ENCODE measurements at regions not wholly inside any gene's neighbourhood (a gene's known extent, or its start where the extent isn't known, plus 50 kb on each side); places are given as distances from the start of the nearest gene placed in this dataset.

- H3K27ac Mint-ChIP-seq, result no peak overlapping the region
- peaks cover 3% of the 10 kb centered on the region for H3K27me3 Mint-ChIP-seq
- H3K4me3 Mint-ChIP-seq, result no peak overlapping the region
- H3K9me3 Mint-ChIP-seq (ENCODE audit: low read depth), result no peaks in the 10 kb centered on the region
- H3K36me3 Mint-ChIP-seq, result no peaks in the 10 kb centered on the region
- peaks cover 3% of the 10 kb centered on the region for H3K4me1 Mint-ChIP-seq (ENCODE audit: low read depth)
Measured at GRCh38 chr11:109814824-109815223, 278.4 kb upstream of the ZC3H12C start.

- Mint-ChIP-seq H3K4me1 (ENCODE audit: low read depth) (peaks cover 3% of the 10 kb centered on the region), H3K4me3 (no peak overlapping the region), H3K27me3 (peaks cover 3% of the 10 kb centered on the region), H3K9me3 (ENCODE audit: low read depth) (no peaks in the 10 kb centered on the region), H3K27ac (no peak overlapping the region), H3K36me3 (no peaks in the 10 kb centered on the region)
Measured at GRCh38 chr11:109815500-109816150, 277.6 kb upstream of the ZC3H12C start.

DNA sequence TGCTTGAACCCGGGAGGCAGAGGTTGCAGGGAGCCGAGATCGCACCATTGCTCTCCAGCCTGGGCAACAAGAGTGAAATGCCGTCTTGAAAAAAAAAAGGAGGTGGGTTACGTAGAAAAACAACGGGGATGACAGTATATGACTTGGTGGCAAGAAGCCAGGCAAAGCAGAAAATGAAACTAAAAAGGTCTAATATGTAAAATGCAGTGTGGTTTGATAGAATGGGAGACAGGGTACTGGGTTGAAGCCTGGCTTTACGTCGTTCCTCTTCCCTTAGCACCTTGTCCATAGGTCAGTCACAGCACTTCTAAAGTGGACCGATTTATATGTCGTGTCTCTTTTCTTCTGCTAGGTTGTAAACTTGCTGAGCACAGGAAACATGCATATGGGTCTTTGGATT is 274.9 kb upstream of the ZC3H12C start:
- peak overlapping the region; percentile 17 for H3K4me3 Mint-ChIP-seq
- no peak overlapping the region for H3K27ac Mint-ChIP-seq
- H3K27me3 Mint-ChIP-seq, result no peaks in the 10 kb centered on the region
- H3K4me1 Mint-ChIP-seq (ENCODE audit: low read depth), result peaks cover 3% of the 10 kb centered on the region
- H3K36me3 Mint-ChIP-seq, result no peaks in the 10 kb centered on the region
- H3K9me3 Mint-ChIP-seq (ENCODE audit: low read depth), result no peaks in the 10 kb centered on the region

- Mint-ChIP-seq H3K27ac (no peak overlapping the region), H3K4me3 (no peak overlapping the region), H3K9me3 (ENCODE audit: low read depth) (no peaks in the 10 kb centered on the region), H3K27me3 (no peaks in the 10 kb centered on the region), H3K4me1 (ENCODE audit: low read depth) (peaks cover 3% of the 10 kb centered on the region), H3K36me3 (no peaks in the 10 kb centered on the region)
Measured at GRCh38 chr11:109819410-109819809, 273.8 kb upstream of the ZC3H12C start.

- Mint-ChIP-seq H3K4me3 (no peak overlapping the region), H3K36me3 (no peaks in the 10 kb centered on the region), H3K9me3 (ENCODE audit: low read depth) (no peaks in the 10 kb centered on the region), H3K4me1 (ENCODE audit: low read depth) (peaks cover 3% of the 10 kb centered on the region), H3K27ac (no peak overlapping the region), H3K27me3 (no peaks in the 10 kb centered on the region)
Measured at GRCh38 chr11:109821511-109821910, 271.7 kb upstream of the ZC3H12C start.

GRCh38 chr11:109822436-109823102 is 270.6 kb upstream of the ZC3H12C start:
- Mint-ChIP-seq H3K27ac (no peak overlapping the region), H3K27me3 (no peaks in the 10 kb centered on the region), H3K4me3 (no peak overlapping the region), H3K36me3 (no peaks in the 10 kb centered on the region), H3K9me3 (ENCODE audit: low read depth) (no peaks in the 10 kb centered on the region), H3K4me1 (ENCODE audit: low read depth) (peaks cover 3% of the 10 kb centered on the region)

- no peak overlapping the region for H3K27ac Mint-ChIP-seq
- H3K9me3 Mint-ChIP-seq (ENCODE audit: low read depth), result peaks cover 4% of the 10 kb centered on the region
- H3K27me3 Mint-ChIP-seq, result no peaks in the 10 kb centered on the region
- H3K36me3 Mint-ChIP-seq, result no peaks in the 10 kb centered on the region
- H3K4me3 Mint-ChIP-seq, result no peak overlapping the region
- no peaks in the 10 kb centered on the region for H3K4me1 Mint-ChIP-seq (ENCODE audit: low read depth)
Measured at GRCh38 chr11:109828387-109828786, 264.8 kb upstream of the ZC3H12C start.

DNA sequence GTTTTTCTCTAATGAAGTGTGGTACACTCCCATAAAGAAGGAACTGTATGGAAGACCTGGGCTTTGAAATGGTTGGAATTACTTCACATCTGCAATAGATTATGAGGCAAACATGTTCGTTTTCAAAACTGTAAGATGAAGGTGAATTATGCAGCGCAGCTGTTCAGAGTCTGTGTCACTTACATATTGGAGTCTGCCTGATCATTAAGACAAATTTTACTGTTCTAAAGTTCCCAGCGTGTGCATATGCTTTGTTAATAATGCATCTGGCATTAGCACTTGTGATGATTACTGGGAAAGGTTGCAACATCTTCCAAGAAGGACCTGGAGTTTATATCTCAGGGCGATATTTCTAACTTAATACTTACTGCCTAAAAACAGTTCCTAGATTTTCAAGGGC is 255.2 kb upstream of the ZC3H12C start:
- H3K4me1 Mint-ChIP-seq (ENCODE audit: low read depth), result no peaks in the 10 kb centered on the region
- no peak overlapping the region for H3K27ac Mint-ChIP-seq
- H3K27me3 Mint-ChIP-seq, result peaks cover 2% of the 10 kb centered on the region
- no peaks in the 10 kb centered on the region for H3K9me3 Mint-ChIP-seq (ENCODE audit: low read depth)
- no peak overlapping the region for H3K4me3 Mint-ChIP-seq
- no peaks in the 10 kb centered on the region for H3K36me3 Mint-ChIP-seq

DNA sequence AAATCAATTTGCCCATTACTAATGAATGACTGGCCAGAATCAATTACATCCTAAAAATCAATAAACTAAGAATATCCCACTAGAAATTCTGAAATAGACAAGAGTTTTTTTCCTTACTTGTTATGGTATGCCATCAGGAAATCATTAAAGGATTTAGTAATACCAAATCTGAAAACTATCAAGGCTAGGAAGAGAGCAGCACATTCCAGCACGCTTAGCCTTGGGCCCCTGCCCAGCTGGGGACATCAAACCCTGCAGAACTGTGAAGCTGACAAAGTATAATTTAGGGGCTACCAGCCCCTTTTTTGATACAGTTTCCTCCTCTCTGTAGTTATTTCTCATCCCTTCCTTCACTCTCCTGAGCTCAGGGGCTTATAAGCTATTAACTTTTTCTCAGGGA is 247.8 kb upstream of the ZC3H12C start:
- H3K36me3 Mint-ChIP-seq, result no peaks in the 10 kb centered on the region
- H3K27ac Mint-ChIP-seq, result no peak overlapping the region
- no peaks in the 10 kb centered on the region for H3K9me3 Mint-ChIP-seq (ENCODE audit: low read depth)
- H3K4me1 Mint-ChIP-seq (ENCODE audit: low read depth), result no peaks in the 10 kb centered on the region
- peaks cover 1% of the 10 kb centered on the region for H3K27me3 Mint-ChIP-seq
- H3K4me3 Mint-ChIP-seq, result no peak overlapping the region

DNA sequence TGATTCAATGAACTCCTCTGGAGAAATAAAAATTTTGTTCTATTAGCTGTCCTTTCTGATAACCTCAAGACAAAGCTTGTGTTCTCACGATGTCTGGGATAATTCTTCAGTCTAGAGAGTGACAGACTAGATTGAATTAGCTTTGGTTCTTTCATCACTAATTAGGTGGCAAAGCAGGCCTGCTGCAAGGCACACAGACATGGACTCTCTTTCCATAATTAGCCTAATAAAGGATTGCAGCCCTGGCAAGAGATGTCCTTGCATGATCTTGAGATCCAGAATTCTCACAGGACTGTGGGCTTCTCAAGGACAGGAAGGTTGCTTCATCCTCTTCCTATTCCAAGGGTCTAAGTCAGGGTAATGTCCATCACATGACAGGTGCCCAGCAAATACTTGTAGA is 245.6 kb upstream of the ZC3H12C start:
- Mint-ChIP-seq H3K4me3 (no peak overlapping the region), H3K27me3 (peaks cover 1% of the 10 kb centered on the region), H3K9me3 (ENCODE audit: low read depth) (no peaks in the 10 kb centered on the region), H3K4me1 (ENCODE audit: low read depth) (no peaks in the 10 kb centered on the region), H3K27ac (no peak overlapping the region), H3K36me3 (no peaks in the 10 kb centered on the region)

DNA sequence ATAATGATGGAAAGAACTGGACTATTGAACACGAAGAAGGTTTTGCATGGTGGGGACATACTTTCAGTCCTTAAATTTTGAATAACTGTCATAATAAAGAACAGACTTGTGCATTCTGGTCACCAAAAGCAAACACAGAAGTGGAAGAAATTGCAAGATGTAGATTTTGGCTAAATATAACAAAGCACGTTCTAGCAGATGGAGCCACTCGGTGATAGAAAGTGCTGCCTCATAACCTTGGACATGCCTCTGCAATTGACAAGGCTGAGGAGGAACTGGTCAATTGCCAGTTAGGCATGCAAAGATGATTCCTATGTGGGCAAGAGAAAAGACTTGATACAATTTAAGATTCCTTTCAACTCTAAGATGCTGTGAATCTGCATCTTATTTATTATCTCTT is 244.1 kb upstream of the ZC3H12C start:
- no peaks in the 10 kb centered on the region for H3K4me1 Mint-ChIP-seq (ENCODE audit: low read depth)
- H3K4me3 Mint-ChIP-seq, result no peak overlapping the region
- H3K9me3 Mint-ChIP-seq (ENCODE audit: low read depth), result no peaks in the 10 kb centered on the region
- H3K27ac Mint-ChIP-seq, result no peak overlapping the region
- peaks cover 1% of the 10 kb centered on the region for H3K27me3 Mint-ChIP-seq
- H3K36me3 Mint-ChIP-seq, result no peaks in the 10 kb centered on the region

GRCh38 chr11:109849946-109850345 is 243.2 kb upstream of the ZC3H12C start:
- peaks cover 1% of the 10 kb centered on the region for H3K27me3 Mint-ChIP-seq
- no peaks in the 10 kb centered on the region for H3K36me3 Mint-ChIP-seq
- H3K4me1 Mint-ChIP-seq (ENCODE audit: low read depth), result no peaks in the 10 kb centered on the region
- no peak overlapping the region for H3K27ac Mint-ChIP-seq
- H3K9me3 Mint-ChIP-seq (ENCODE audit: low read depth), result no peaks in the 10 kb centered on the region
- H3K4me3 Mint-ChIP-seq, result no peak overlapping the region

DNA sequence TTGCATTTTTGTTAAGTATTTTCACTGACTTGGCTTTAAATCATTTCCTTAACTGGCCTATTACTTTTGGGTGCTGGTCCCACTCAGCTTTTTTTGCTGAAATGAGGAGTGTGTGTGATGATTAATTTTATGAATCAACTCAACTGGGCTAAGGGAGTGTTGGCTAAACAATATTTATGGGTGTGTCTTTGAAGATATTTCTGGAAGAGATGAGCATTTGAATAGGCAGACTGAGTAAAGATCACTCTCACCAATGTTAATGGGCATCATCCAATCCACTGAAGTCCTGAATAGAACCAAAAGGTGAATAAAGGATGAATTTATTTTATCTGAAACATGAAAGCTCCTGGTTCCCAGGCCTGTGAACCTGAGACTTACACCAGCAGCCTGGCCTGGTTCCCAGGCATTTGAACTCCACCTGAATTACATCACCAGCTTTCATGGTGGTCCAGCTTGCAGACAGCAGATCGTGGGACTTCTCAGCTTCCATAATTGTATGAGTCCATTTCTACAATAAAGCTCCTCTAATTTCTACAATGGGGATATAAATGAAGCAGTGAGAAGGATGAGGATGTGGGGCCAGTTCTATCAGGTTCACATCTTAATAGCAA is 241.3 kb upstream of the ZC3H12C start:
- Mint-ChIP-seq H3K9me3 (ENCODE audit: low read depth) (no peaks in the 10 kb centered on the region), H3K4me1 (ENCODE audit: low read depth) (no peaks in the 10 kb centered on the region), H3K27ac (no peak overlapping the region), H3K27me3 (peaks cover 1% of the 10 kb centered on the region), H3K36me3 (no peaks in the 10 kb centered on the region), H3K4me3 (no peak overlapping the region)

DNA sequence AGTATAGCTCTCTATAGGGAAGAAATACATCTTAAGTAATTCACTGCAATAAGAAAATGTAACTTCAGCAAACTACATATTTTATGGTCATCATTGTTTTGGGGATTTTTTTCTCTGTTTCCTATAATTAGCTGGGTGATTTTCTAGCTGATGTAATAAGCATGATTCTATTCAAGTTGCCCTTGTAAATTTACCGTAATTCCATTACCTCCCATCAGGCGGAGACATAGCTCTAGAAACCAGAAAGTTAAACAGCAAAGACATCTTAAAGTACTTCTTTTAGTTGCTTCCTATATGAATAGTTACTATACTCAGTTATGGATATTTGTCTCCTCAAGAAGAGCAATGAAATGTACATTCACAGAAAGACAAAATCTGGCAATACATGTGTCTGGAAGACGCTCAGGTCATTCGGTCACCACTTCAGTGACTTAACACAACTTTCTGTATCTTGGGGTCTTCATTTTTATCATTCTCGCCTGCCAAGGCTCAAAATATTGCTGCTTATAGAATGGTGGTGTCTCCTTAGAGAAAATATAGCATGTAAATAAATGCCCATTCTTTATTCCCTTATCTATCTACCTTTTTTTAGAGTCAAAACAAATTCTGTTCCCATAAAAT is 239.9 kb upstream of the ZC3H12C start:
- no peak overlapping the region for H3K4me3 Mint-ChIP-seq
- H3K36me3 Mint-ChIP-seq, result no peaks in the 10 kb centered on the region
- peaks cover 1% of the 10 kb centered on the region for H3K27me3 Mint-ChIP-seq
- no peak overlapping the region for H3K27ac Mint-ChIP-seq
- no peaks in the 10 kb centered on the region for H3K9me3 Mint-ChIP-seq (ENCODE audit: low read depth)
- no peaks in the 10 kb centered on the region for H3K4me1 Mint-ChIP-seq (ENCODE audit: low read depth)

- Mint-ChIP-seq H3K9me3 (ENCODE audit: low read depth) (no peaks in the 10 kb centered on the region), H3K36me3 (no peaks in the 10 kb centered on the region), H3K27me3 (peaks cover 1% of the 10 kb centered on the region), H3K4me1 (ENCODE audit: low read depth) (no peaks in the 10 kb centered on the region), H3K4me3 (no peak overlapping the region), H3K27ac (no peak overlapping the region)
Measured at GRCh38 chr11:109854731-109855130, 238.5 kb upstream of the ZC3H12C start.
